AG04450 (cell line): ENCODE measurements at regions not wholly inside any gene's neighbourhood (a gene's known extent, or its start where the extent isn't known, plus 50 kb on each side); places are given as distances from the start of the nearest gene placed in this dataset.

ENCODE experiments used
- CTCF ChIA-PET: fragments of 300-600, 350-600 bp; formaldehyde crosslinking; extraction: SDS; loops from one replicate; lab custom pipeline; 2022; ENCODE audit warnings: antibody characterized with exemption, inconsistent platforms; lab: Charles Lee
- POLR2A ChIA-PET: fragments of 350-600 bp; formaldehyde crosslinking; extraction: SDS; loops from one replicate; lab custom pipeline; 2021; ENCODE audit warnings: antibody characterized with exemption, inconsistent platforms; lab: Yijun Ruan, JAX
- DNase-seq: peaks from one replicate; pipeline ENCODE4 v3.0.0-alpha.2; 2011; ENCODE audit warnings: low read depth, low spot score
- H3K27ac ChIP-seq: one replicate; pipeline ENCODE4 v1.5.1; 2012; ENCODE audit warnings: low read depth, low read length, control low read depth
- H3K27me3 ChIP-seq: one replicate; pipeline ENCODE4 v1.6.0; 2012; ENCODE audit warnings: low read length; ENCODE audit not compliant: control insufficient read depth, insufficient read depth
- H3K4me3 ChIP-seq: 2 replicates; pipeline ENCODE4 v1.5.1; 2011; ENCODE audit warnings: mild to moderate bottlenecking, low read depth, low read length, control low read depth
- H3K9me3 ChIP-seq: 2 replicates; pipeline ENCODE4 v1.5.1; 2012; ENCODE audit warnings: low read length; ENCODE audit not compliant: control insufficient read depth, insufficient read depth
- CTCF ChIP-seq: IDR thresholded peaks from 2 replicates; pipeline ENCODE4 v1.5.1; 2011; ENCODE audit warnings: low read depth, low read length, control low read depth, inconsistent platforms

- no peak for TF ChIP-seq CTCF
- DNase-seq: no peak
- H3K27me3 ChIP-seq: peaks cover 1% of the 10 kb centered on the region
- H3K4me3 ChIP-seq: no peak overlapping the region
- CTCF ChIA-PET: no interaction called here
- POLR2A ChIA-PET: no interaction called here
- H3K27ac ChIP-seq: no peak overlapping the region
- no peaks in the 10 kb centered on the region for H3K9me3 ChIP-seq
Measured at GRCh38 chr12:30135776-30136175, 352.0 kb upstream of the TMTC1 start.

- POLR2A ChIA-PET: no interaction called here
- Histone ChIP-seq H3K27me3 (peaks cover 3% of the 10 kb centered on the region), H3K4me3 (no peak overlapping the region), H3K9me3 (no peaks in the 10 kb centered on the region), H3K27ac (no peak overlapping the region)
- CTCF ChIA-PET: no interaction called here
- DNase-seq: no peak
- no peak for TF ChIP-seq CTCF
Measured at GRCh38 chr12:30134229-30134628, 350.5 kb upstream of the TMTC1 start.

GRCh38 chr12:30126944-30127343 is 343.2 kb upstream of the TMTC1 start:
- Histone ChIP-seq H3K27ac (no peak overlapping the region), H3K27me3 (peaks cover 3% of the 10 kb centered on the region), H3K9me3 (no peaks in the 10 kb centered on the region), H3K4me3 (no peak overlapping the region)
- POLR2A ChIA-PET: no interaction called here
- no peak for DNase-seq
- CTCF ChIA-PET: no interaction called here
- TF ChIP-seq CTCF: no peak

- H3K4me3 ChIP-seq: no peak overlapping the region
- DNase-seq: no peak
- H3K27me3 ChIP-seq: no peaks in the 10 kb centered on the region
- H3K9me3 ChIP-seq: no peaks in the 10 kb centered on the region
- TF ChIP-seq CTCF: no peak
- CTCF ChIA-PET: no interaction called here
- POLR2A ChIA-PET: no interaction called here
- no peak overlapping the region for H3K27ac ChIP-seq
Measured at GRCh38 chr12:30120522-30120921, 336.8 kb upstream of the TMTC1 start.

GRCh38 chr12:30117483-30117882 is 333.7 kb upstream of the TMTC1 start:
- Histone ChIP-seq H3K27ac (no peak overlapping the region), H3K9me3 (no peaks in the 10 kb centered on the region), H3K27me3 (no peaks in the 10 kb centered on the region), H3K4me3 (no peak overlapping the region)
- no peak for DNase-seq
- ChIA-PET POLR2A (no interaction called here), CTCF (no interaction called here)
- no peak for TF ChIP-seq CTCF
